ENCODE measurements at regions not wholly inside any gene's neighbourhood (a gene's known extent, or its start where the extent isn't known, plus 50 kb on each side); places are given as distances from the start of the nearest gene placed in this dataset.

DNA sequence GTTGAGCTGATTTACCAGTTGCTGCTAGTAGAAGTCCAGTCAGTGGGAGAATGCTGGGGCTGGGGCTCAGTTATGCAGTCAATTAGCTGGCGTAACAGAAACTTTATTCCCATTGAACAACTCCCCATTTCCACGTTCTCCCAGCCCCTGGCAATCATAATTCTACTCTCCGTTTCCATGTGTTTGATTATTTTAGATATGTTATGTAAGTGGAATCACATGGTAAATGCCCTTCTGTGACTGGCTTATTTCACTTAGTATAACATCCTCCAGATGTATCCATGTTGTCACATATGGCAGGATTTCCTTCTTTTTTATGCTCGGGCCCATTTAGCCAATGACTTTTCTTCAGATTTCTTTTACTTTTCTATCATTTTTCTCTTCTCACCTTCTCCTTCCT is 61.1 kb upstream of the EXOC4 start:
- no peak for TF ChIP-seq JUND (IDR thresholded peaks at IDR 0.05)
- Histone ChIP-seq H3K4me1 (ENCODE audit: control insufficient read depth in 4 of 4, insufficient read depth in 4 of 4, low read length in 3 of 4) (no peaks in the 10 kb centered on the region), H3K9me3 (ENCODE audit: control insufficient read depth in 4 of 4, low read length in 3 of 4) (no peaks in the 10 kb centered on the region), H3K27me3 (ENCODE audit: control insufficient read depth in 4 of 4, insufficient read depth in 4 of 4, low read length in 3 of 4) (peaks cover 0 to under 1% (median 0%) of the 10 kb centered on the region in 4 donors), H3K9ac (ENCODE audit: low read depth in 1 of 2, low read length in 2 of 2) (no peak overlapping the region), H3K27ac (ENCODE audit: low read depth in 1 of 2, low read length in 2 of 2) (no peak overlapping the region), H3K4me3 (ENCODE audit: low read depth in 1 of 3, low read length in 3 of 3) (no peak overlapping the region), H3K36me3 (ENCODE audit: control insufficient read depth in 4 of 4, insufficient read depth in 3 of 4, low read depth in 1 of 4, low read length in 3 of 4) (no peaks in the 10 kb centered on the region)
- no peak for DNase-seq (ENCODE audit: low spot score)
- 73% methylated on average over 4 of the region's 4 CpGs for WGBS

DNA sequence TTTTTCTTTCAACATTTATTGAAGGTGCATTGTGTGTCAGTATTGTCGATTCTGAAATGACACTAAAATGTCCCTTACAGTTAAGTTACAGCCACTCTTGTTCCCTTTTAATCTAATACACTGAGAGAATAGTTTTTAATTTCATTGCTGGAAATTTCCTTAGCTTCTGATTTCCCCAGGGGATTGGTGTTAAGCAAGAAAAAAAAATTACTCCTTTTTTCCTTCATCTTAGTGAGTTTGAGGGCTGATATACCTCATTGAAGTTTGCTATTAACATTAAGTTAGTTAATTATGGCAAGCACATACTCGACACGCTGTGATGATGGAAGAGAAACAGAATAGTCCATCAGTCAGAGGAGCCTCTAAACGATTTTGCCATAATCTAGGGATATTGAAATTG is 57.0 kb upstream of the EXOC4 start:
- H3K4me3 ChIP-seq (ENCODE audit: low read depth in 1 of 3, low read length in 3 of 3): no peak overlapping the region
- 72% methylated on average over 4 of the region's 4 CpGs for WGBS
- peaks cover 0 to 3% (median 0%) of the 10 kb centered on the region in 4 donors for H3K27me3 ChIP-seq (ENCODE audit: control insufficient read depth in 4 of 4, insufficient read depth in 4 of 4, low read length in 3 of 4)
- no peaks in the 10 kb centered on the region for H3K36me3 ChIP-seq (ENCODE audit: control insufficient read depth in 4 of 4, insufficient read depth in 3 of 4, low read depth in 1 of 4, low read length in 3 of 4)
- no peak overlapping the region for H3K27ac ChIP-seq (ENCODE audit: low read depth in 1 of 2, low read length in 2 of 2)
- no peaks in the 10 kb centered on the region for H3K9me3 ChIP-seq (ENCODE audit: control insufficient read depth in 4 of 4, low read length in 3 of 4)
- H3K4me1 ChIP-seq (ENCODE audit: control insufficient read depth in 4 of 4, insufficient read depth in 4 of 4, low read length in 3 of 4): no peaks in the 10 kb centered on the region
- H3K9ac ChIP-seq (ENCODE audit: low read depth in 1 of 2, low read length in 2 of 2): no peak overlapping the region
- no peak for DNase-seq (ENCODE audit: low spot score)
- TF ChIP-seq, protein P1, sequence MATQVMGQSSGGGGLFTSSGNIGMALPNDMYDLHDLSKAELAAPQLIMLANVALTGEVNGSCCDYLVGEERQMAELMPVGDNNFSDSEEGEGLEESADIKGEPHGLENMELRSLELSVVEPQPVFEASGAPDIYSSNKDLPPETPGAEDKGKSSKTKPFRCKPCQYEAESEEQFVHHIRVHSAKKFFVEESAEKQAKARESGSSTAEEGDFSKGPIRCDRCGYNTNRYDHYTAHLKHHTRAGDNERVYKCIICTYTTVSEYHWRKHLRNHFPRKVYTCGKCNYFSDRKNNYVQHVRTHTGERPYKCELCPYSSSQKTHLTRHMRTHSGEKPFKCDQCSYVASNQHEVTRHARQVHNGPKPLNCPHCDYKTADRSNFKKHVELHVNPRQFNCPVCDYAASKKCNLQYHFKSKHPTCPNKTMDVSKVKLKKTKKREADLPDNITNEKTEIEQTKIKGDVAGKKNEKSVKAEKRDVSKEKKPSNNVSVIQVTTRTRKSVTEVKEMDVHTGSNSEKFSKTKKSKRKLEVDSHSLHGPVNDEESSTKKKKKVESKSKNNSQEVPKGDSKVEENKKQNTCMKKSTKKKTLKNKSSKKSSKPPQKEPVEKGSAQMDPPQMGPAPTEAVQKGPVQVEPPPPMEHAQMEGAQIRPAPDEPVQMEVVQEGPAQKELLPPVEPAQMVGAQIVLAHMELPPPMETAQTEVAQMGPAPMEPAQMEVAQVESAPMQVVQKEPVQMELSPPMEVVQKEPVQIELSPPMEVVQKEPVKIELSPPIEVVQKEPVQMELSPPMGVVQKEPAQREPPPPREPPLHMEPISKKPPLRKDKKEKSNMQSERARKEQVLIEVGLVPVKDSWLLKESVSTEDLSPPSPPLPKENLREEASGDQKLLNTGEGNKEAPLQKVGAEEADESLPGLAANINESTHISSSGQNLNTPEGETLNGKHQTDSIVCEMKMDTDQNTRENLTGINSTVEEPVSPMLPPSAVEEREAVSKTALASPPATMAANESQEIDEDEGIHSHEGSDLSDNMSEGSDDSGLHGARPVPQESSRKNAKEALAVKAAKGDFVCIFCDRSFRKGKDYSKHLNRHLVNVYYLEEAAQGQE (IDR thresholded peaks at IDR 0.05): no peak
- TF ChIP-seq HNF4G (IDR thresholded peaks at IDR 0.05) (no peak), FOXA2 (IDR thresholded peaks at IDR 0.05) (no peak), NR2F2 (IDR thresholded peaks at IDR 0.05) (no peak), YY1 (IDR thresholded peaks at IDR 0.05) (no peak), EGR1 (IDR thresholded peaks at IDR 0.05; ENCODE audit: low read depth in 2 of 2) (no peak), FOXA1 (IDR thresholded peaks at IDR 0.05) (no peak), TAF1 (conservative IDR thresholded peaks at IDR 0.05) (no peak), HNF4A (conservative IDR thresholded peaks at IDR 0.05) (no peak), RAD21 (IDR thresholded peaks at IDR 0.05) (no peak), RXRA (IDR thresholded peaks at IDR 0.05) (no peak), GABPA (IDR thresholded peaks at IDR 0.05 in 1 of 2, conservative IDR thresholded peaks at IDR 0.05 in 1 of 2) (no peak)
- TF ChIP-seq, protein P2, sequence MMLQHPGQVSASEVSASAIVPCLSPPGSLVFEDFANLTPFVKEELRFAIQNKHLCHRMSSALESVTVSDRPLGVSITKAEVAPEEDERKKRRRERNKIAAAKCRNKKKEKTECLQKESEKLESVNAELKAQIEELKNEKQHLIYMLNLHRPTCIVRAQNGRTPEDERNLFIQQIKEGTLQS (IDR thresholded peaks at IDR 0.05): no peak
- TF ChIP-seq, protein P3, sequence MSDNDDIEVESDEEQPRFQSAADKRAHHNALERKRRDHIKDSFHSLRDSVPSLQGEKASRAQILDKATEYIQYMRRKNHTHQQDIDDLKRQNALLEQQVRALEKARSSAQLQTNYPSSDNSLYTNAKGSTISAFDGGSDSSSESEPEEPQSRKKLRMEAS (IDR thresholded peaks at IDR 0.05): no peak
- TF ChIP-seq, protein P4, sequence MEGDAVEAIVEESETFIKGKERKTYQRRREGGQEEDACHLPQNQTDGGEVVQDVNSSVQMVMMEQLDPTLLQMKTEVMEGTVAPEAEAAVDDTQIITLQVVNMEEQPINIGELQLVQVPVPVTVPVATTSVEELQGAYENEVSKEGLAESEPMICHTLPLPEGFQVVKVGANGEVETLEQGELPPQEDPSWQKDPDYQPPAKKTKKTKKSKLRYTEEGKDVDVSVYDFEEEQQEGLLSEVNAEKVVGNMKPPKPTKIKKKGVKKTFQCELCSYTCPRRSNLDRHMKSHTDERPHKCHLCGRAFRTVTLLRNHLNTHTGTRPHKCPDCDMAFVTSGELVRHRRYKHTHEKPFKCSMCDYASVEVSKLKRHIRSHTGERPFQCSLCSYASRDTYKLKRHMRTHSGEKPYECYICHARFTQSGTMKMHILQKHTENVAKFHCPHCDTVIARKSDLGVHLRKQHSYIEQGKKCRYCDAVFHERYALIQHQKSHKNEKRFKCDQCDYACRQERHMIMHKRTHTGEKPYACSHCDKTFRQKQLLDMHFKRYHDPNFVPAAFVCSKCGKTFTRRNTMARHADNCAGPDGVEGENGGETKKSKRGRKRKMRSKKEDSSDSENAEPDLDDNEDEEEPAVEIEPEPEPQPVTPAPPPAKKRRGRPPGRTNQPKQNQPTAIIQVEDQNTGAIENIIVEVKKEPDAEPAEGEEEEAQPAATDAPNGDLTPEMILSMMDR (IDR thresholded peaks at IDR 0.05; ENCODE audit: low read depth, low read length, missing input control): no peak
- TF ChIP-seq, protein P5, sequence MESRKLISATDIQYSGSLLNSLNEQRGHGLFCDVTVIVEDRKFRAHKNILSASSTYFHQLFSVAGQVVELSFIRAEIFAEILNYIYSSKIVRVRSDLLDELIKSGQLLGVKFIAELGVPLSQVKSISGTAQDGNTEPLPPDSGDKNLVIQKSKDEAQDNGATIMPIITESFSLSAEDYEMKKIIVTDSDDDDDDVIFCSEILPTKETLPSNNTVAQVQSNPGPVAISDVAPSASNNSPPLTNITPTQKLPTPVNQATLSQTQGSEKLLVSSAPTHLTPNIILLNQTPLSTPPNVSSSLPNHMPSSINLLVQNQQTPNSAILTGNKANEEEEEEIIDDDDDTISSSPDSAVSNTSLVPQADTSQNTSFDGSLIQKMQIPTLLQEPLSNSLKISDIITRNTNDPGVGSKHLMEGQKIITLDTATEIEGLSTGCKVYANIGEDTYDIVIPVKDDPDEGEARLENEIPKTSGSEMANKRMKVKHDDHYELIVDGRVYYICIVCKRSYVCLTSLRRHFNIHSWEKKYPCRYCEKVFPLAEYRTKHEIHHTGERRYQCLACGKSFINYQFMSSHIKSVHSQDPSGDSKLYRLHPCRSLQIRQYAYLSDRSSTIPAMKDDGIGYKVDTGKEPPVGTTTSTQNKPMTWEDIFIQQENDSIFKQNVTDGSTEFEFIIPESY (IDR thresholded peaks at IDR 0.05): no peak

All from liver (tissue), 8 donors.